Psoas muscle (tissue), 7 donors: ENCODE measurements at regions not wholly inside any gene's neighbourhood (a gene's known extent, or its start where the extent isn't known, plus 50 kb on each side); places are given as distances from the start of the nearest gene placed in this dataset.
"Not testable (repeated sequence)": the region's sequence is repeated elsewhere in the genome, so short reads cannot be mapped to it uniquely, and the experiment has no call there.

ENCODE experiments used
- ATAC-seq, 4 donors: fragments of 200-7000 bp; cut with Tn5 transposase; one replicate each; pipeline ENCODE4 v1.9.1; 2020; ENCODE audit warnings: moderate library complexity in 3 of 4, mild to moderate bottlenecking in 2 of 4
- DNase-seq, 2 donors: peaks; one replicate each; pipeline ENCODE4 v3.0.0-alpha.2; 2020
- H3K27ac ChIP-seq: fragments of 200-600 bp; one replicate; pipeline ENCODE4 v1.8.0; 2022
- H3K27me3 ChIP-seq, 3 donors: fragments of 200-600 bp in 1 of 3; one replicate each; pipeline versions ENCODE4 v1.6.1 to v1.8.0; 2013 to 2022; ENCODE audit warnings: low read length in 2 of 3, mild to moderate bottlenecking in 2 of 3, moderate library complexity in 1 of 3; ENCODE audit not compliant: insufficient read depth in 3 of 3
- H3K36me3 ChIP-seq, 2 donors: fragments of 200-600 bp in 1 of 2; one replicate each; pipeline versions ENCODE4 v1.6.1 to v1.8.0; 2013 to 2022; ENCODE audit warnings: low read depth in 1 of 2, mild to moderate bottlenecking in 1 of 2, moderate library complexity in 1 of 2; ENCODE audit not compliant: insufficient read depth in 1 of 2
- H3K4me1 ChIP-seq: fragments of 200-600 bp; one replicate; pipeline ENCODE4 v1.8.0; 2022
- H3K4me3 ChIP-seq: fragments of 200-600 bp; one replicate; pipeline ENCODE4 v1.8.0; 2022; ENCODE audit warnings: mild to moderate bottlenecking
- H3K9me3 ChIP-seq: fragments of 200-600 bp; one replicate; pipeline ENCODE4 v1.8.0; 2022
- WGBS, 3 donors: extraction: QIAGEN DNeasy Blood & Tissue Kit; methylation state at CpG; one replicate each; pipeline versions ENCODE4 v1.1.6 to v1.1.7; 2013; 5-methylcytosine and 5-hydroxymethylcytosine counted together
- intact Hi-C, 2 donors: fragments of 100-400 bp; cut with DNase I; formaldehyde crosslinking; loops; one replicate each; pipeline versions ENCODE4 v1.11.0 to v1.14.2; 2022
- TF ChIP-seq, protein P1 (sequence below): fragments of 200-600 bp; IDR thresholded peaks from one replicate; pipeline ENCODE4 v1.8.0; 2022; ENCODE audit warnings: antibody characterized with exemption
- donor health status: healthy with polysubstance abuse.
- donor health status: DM: no; HTN: no; CAD: no; lungs with moderate emphysema.
- donor health status: Bipolar disorder and iron deficiency.
- donor health status: healthy.
- donor health status: DM: yes; HTN: yes; CAD: no.
- donor health status: DM: no; HTN: no; CAD: no.
- donor health status: DM: yes; HTN: yes; CAD: no.

DNA sequence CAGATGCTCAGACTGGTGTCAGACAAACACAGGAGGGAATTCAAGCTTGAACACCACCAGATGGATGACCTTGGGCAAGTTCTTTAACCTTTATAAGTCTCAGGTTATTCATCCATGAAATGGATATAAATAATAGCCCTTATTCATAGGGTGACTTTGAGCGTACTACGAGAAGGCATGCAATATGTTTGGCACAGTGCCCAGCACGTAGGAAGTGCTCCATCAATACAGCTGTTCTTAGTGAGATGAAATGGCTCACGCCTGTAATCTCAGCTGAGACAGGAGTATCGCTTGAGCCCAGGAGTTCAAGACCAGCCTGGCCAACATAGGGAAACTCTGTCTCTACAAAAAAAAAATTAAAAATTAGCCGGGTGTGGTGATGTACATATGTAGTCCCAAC is 84.8 kb upstream of the FICD start:
- TF ChIP-seq, protein P1, sequence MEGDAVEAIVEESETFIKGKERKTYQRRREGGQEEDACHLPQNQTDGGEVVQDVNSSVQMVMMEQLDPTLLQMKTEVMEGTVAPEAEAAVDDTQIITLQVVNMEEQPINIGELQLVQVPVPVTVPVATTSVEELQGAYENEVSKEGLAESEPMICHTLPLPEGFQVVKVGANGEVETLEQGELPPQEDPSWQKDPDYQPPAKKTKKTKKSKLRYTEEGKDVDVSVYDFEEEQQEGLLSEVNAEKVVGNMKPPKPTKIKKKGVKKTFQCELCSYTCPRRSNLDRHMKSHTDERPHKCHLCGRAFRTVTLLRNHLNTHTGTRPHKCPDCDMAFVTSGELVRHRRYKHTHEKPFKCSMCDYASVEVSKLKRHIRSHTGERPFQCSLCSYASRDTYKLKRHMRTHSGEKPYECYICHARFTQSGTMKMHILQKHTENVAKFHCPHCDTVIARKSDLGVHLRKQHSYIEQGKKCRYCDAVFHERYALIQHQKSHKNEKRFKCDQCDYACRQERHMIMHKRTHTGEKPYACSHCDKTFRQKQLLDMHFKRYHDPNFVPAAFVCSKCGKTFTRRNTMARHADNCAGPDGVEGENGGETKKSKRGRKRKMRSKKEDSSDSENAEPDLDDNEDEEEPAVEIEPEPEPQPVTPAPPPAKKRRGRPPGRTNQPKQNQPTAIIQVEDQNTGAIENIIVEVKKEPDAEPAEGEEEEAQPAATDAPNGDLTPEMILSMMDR = no peak
- WGBS, 3 donors = 17 to 20% (median 17%) methylated on average over 6 of the region's 6 CpGs
- Histone ChIP-seq H3K4me1 (no peaks in the 10 kb centered on the region), H3K27me3 (no peaks in the 10 kb centered on the region), H3K9me3 (no peaks in the 10 kb centered on the region), H3K4me3 (no peak overlapping the region), H3K36me3 (no peaks in the 10 kb centered on the region), H3K27ac (no peak overlapping the region)
- DNase-seq = no peak
- intact Hi-C loops = no loop called here
- ATAC-seq = no peak

DNA sequence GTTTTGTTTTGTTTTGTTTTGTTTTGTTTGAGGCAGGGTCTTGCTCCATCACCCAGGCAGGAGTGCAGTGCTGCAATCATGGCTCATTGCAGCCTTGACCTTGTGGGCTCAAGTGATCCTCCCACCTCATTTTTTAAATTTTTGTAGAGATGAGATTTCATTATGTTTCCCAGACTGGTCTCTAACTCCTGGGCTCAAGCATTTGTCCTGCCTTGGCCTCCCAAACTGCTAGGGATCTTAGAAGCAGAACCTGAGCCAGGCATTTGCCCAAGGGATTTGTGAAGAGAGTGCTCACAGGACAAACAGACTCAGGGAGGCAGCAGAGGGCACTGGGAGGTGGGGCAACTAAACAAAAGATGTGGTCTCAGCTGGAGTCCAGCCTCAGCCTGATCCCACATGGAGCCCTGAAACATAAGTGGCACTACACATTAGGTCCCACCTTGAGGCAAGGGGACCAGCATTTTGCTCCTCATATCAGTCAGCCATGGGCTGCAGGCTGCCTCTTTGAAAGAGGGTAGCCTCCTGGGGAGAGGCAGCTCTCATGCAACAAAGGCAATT is 86.2 kb upstream of the CMKLR1 start:
- ATAC-seq = no peak
- TF ChIP-seq, protein P1 = no peak

DNA sequence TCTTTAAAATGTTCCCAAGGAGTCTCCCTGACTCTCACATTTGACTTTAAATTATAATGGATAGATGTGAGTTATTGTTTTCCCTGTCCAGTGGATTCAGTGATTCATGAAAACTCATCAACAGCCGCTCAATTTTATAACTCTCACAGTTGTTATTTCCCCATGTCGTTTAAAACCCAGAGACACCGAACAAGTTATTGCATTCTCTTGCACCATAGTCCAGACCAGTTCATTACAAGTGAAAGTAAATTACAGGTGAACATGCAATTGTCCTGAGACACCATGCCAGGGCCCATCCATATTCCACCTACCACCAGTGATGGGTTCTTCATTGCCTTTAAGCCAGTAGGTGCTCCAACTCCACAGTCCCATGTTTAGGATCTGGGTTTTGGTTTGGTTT is 85.7 kb upstream of the CMKLR1 start:
- no peaks in the 10 kb centered on the region for H3K9me3 ChIP-seq
- no peak overlapping the region for H3K27ac ChIP-seq
- TF ChIP-seq, protein P1 = no peak
- no peak for DNase-seq
- H3K4me3 ChIP-seq = no peak overlapping the region
- H3K36me3 ChIP-seq = no peaks in the 10 kb centered on the region
- no peaks in the 10 kb centered on the region for H3K27me3 ChIP-seq
- 78 to 84% (median 84%) methylated on average over 3 of the region's 3 CpGs for WGBS, 3 donors
- intact Hi-C loops = no loop called here
- ATAC-seq = no peak
- H3K4me1 ChIP-seq = no peaks in the 10 kb centered on the region

More for the DNA sequence above, 86.2 kb upstream of the CMKLR1 start:
- Histone ChIP-seq H3K27me3 (no peaks in the 10 kb centered on the region), H3K36me3 (no peaks in the 10 kb centered on the region), H3K9me3 (no peaks in the 10 kb centered on the region), H3K27ac (no peak overlapping the region), H3K4me1 (no peaks in the 10 kb centered on the region), H3K4me3 (no peak overlapping the region)
- DNase-seq = no peak
- intact Hi-C loops = no loop called here

DNA sequence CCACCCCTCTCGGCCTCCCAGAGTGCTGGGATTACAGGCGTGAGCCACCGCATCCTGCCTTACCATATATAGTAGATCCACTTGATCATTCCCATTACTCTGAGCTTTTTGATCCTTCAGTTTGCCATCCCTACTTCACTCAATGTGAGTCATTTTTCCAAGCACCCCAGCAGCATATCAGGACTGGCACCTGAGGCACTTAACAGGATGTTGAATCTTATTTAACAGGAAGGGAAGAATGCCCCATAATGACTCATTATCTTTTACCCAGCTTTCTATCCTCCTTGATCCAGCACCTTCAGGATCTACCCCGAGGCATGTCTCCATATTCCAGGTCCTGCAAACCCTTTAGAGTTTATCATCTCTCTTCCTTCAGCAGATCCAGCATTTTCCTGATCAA is 84.9 kb upstream of the CMKLR1 start:
- no peaks in the 10 kb centered on the region for H3K27me3 ChIP-seq
- no peaks in the 10 kb centered on the region for H3K36me3 ChIP-seq
- 76 to 87% (median 77%) methylated on average over 4 of the region's 4 CpGs for WGBS, 3 donors
- no peak overlapping the region for H3K4me3 ChIP-seq
- no peak for DNase-seq
- no peak for ATAC-seq
- TF ChIP-seq, protein P1 = no peak
- no peak overlapping the region for H3K27ac ChIP-seq
- intact Hi-C loops = no loop called here
- H3K4me1 ChIP-seq = no peaks in the 10 kb centered on the region
- no peaks in the 10 kb centered on the region for H3K9me3 ChIP-seq

DNA sequence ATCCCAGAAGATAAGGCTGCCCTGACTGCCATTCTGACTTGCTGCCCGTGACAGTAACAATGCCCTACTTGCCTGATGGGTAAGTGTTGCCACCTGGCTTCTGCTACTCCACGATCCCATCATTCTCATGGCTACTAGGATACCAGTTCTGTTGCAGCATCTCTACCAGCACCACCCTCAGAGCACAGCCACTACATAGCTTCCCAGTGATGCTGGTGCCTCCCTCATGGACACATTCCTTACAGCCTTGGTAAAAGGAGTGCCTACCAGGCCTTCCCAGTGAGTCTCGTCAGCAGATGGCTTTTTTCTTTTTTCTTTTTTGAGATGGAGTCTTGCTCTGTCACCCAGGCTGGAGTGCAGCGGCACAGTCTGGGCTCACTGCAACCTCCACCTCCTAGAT is 84.4 kb upstream of the CMKLR1 start:
- intact Hi-C loops = no loop called here
- Histone ChIP-seq H3K27ac (no peak overlapping the region), H3K36me3 (no peaks in the 10 kb centered on the region), H3K4me1 (no peaks in the 10 kb centered on the region), H3K4me3 (no peak overlapping the region), H3K9me3 (no peaks in the 10 kb centered on the region), H3K27me3 (no peaks in the 10 kb centered on the region)
- DNase-seq (no peak), ATAC-seq (no peak)
- 75 to 86% (median 77%) methylated on average over 4 of the region's 4 CpGs for WGBS, 3 donors
- TF ChIP-seq, protein P1 = no peak

DNA sequence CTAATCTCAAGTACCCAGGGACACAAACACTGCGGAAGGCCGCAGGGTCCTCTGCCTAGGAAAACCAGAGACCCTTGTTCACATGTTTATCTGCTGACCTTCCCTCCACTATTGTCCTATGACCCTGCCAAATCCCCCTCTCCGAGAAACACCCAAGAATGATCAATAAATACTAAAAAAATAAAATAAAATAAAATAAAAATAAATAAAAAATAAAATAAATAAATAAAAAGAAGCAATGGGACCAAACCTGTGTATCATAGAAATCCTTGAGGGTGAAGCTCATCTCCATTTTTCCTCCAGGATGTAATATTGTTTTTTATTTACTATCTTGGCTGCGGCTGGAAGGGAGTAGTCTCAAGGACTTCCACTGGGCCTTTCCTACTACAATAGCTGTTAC is 82.0 kb upstream of the CMKLR1 start:
- DNase-seq, H3K36me3 ChIP-seq, H3K27ac ChIP-seq, H3K4me3 ChIP-seq, intact Hi-C loops, H3K27me3 ChIP-seq, H3K4me1 ChIP-seq, ATAC-seq, H3K9me3 ChIP-seq: not testable (repeated sequence)
- 70 to 77% (median 74%) methylated on average over 2 of the region's 4 CpGs for WGBS, 3 donors

DNA sequence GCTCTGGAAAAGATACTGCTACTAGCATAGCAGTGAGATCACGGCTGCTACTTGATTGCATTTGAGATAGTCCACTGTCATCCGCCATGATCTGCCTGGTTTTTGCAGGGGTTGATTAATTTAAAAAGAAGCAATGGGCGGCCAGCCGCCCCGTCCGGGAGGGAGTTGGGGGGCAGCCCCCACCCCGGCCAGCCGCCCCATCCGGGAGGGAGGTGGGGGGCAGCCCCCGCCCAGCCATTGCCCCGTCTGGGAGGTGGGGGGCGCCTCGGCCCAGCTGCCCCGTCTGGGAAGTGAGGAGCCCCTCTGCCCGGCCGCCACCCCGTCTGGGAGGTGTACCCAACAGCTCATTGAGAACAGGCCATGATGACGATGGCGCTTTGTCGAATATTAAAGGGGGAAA is 81.3 kb upstream of the CMKLR1 start:
- 90 to 93% (median 90%) methylated on average over 20 of the region's 20 CpGs for WGBS, 3 donors

More for the DNA sequence above, 81.3 kb upstream of the CMKLR1 start:
- H3K4me3 ChIP-seq, H3K27me3 ChIP-seq, H3K9me3 ChIP-seq, intact Hi-C loops, H3K4me1 ChIP-seq, DNase-seq, H3K27ac ChIP-seq, ATAC-seq, H3K36me3 ChIP-seq: not testable (repeated sequence)
